Activated CD4-positive, alpha-beta T cell treated with anti-CD3 and anti-CD28 coated beads, Interleukin-2, amount 10 ng/mL, durations not matched to agents 7 days and 5 days (primary cell): ENCODE measurements at regions not wholly inside any gene's neighbourhood (a gene's known extent, or its start where the extent isn't known, plus 50 kb on each side); places are given as distances from the start of the nearest gene placed in this dataset.

Source experiments
- CTCF ChIA-PET: fragments of 350-600 bp; sonication (Branson Sonifier 250); formaldehyde crosslinking; loops from one replicate; lab custom pipeline; 2021; ENCODE audit warnings: antibody characterized with exemption; lab: Charles Lee
- POLR2A ChIA-PET: fragments of 350-600 bp; sonication (Branson Sonifier 250); formaldehyde crosslinking; loops from one replicate; lab custom pipeline; 2021; ENCODE audit warnings: antibody characterized with exemption; lab: Charles Lee
- DNase-seq: peaks from one replicate; pipeline ENCODE4 v3.0.0-alpha.2; 2020
- H3K27ac Mint-ChIP-seq: one replicate; pipeline ENCODE4 v1.8.0; 2021; ENCODE audit warnings: mild to moderate bottlenecking, moderate library complexity, mixed read lengths
- H3K27me3 Mint-ChIP-seq: one replicate; pipeline ENCODE4 v1.8.0; 2021; ENCODE audit warnings: mixed read lengths
- H3K36me3 Mint-ChIP-seq: one replicate; pipeline ENCODE4 v1.8.0; 2021; ENCODE audit warnings: low read depth, mixed read lengths
- H3K4me1 Mint-ChIP-seq: one replicate; pipeline ENCODE4 v1.8.0; 2021; ENCODE audit warnings: mixed read lengths
- H3K4me3 Mint-ChIP-seq: one replicate; pipeline ENCODE4 v1.8.0; 2021; ENCODE audit warnings: mild to moderate bottlenecking, moderate library complexity, mixed read lengths
- H3K9me3 Mint-ChIP-seq: one replicate; pipeline ENCODE4 v1.8.0; 2021; ENCODE audit warnings: mixed read lengths

DNA sequence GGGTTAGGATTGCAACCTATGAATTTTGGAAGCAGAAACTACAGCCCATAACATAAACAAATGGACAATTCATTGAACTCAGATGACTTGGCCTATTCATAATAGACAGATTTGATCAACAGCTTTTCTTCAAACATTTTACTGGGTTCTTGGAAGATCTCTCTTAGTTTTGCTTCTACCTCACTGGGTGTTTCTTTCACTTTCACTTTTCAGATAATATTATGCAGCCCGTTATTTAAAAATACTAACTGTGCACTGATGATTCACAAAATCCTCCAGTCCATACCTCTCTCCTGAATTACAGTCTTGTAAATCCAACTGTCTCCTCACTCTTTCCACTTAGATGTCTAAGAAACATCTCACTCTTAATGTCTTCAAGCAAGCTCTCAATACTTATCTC, 183.5 kb upstream of the IRX1 start:
- no peak overlapping the region for H3K27ac Mint-ChIP-seq
- H3K27me3 Mint-ChIP-seq: no peaks in the 10 kb centered on the region
- CTCF ChIA-PET: no interaction called here
- H3K4me3 Mint-ChIP-seq: no peak overlapping the region
- peaks cover 20% of the 10 kb centered on the region for H3K9me3 Mint-ChIP-seq
- no peaks in the 10 kb centered on the region for H3K36me3 Mint-ChIP-seq
- POLR2A ChIA-PET: no interaction called here
- no peak for DNase-seq
- peaks cover 10% of the 10 kb centered on the region for H3K4me1 Mint-ChIP-seq

DNA sequence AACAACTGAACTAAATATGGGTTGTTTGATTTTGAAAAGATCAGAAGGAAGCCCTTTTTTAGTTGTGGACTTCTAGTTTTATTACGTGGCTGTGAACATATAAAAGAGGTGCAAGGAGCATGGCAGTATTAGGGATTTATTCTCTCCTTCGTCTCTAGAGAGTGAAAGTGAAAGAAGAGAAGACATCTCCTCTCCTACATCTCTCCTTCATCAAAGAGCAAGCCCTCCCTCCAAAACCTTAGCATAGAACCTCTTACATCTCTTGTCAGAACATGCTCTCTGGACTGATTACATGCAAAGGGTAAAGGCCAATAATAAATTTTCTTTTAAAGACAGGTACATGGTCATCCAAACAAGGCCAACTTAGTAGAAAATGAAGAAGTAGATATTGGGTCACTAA, 184.3 kb upstream of the IRX1 start:
- Mint-ChIP-seq H3K27me3 (no peaks in the 10 kb centered on the region), H3K9me3 (peaks cover 24% of the 10 kb centered on the region), H3K4me3 (no peak overlapping the region), H3K36me3 (no peaks in the 10 kb centered on the region), H3K27ac (no peak overlapping the region), H3K4me1 (peaks cover 10% of the 10 kb centered on the region)
- DNase-seq: no peak
- CTCF ChIA-PET: no interaction called here
- POLR2A ChIA-PET: no interaction called here

DNA sequence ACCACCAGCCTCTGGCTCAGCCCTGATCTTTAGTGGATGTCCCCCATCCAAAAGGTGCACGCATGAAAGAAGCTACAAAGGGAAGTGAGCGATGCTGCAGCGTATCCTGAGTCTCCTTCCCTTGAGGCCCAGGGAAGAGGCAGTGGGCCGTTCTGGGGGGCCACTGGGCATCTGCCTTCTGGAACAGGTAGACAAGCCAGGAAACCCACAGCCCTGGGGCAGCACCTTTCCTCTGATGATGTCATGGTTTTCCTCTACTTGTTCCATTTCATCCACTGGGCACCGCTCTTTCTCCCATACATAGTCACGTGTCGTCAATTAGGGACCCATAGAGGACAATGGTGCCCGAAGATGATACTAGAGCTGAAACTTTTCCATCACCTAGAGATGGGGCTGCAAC, 194.0 kb upstream of the IRX1 start:
- CTCF ChIA-PET: no interaction called here
- no peak overlapping the region for H3K27ac Mint-ChIP-seq
- H3K4me3 Mint-ChIP-seq: no peak overlapping the region
- no peaks in the 10 kb centered on the region for H3K27me3 Mint-ChIP-seq
- no peaks in the 10 kb centered on the region for H3K4me1 Mint-ChIP-seq
- POLR2A ChIA-PET: no interaction called here
- no peak for DNase-seq
- H3K36me3 Mint-ChIP-seq: no peaks in the 10 kb centered on the region
- peaks cover 12% of the 10 kb centered on the region for H3K9me3 Mint-ChIP-seq

DNA sequence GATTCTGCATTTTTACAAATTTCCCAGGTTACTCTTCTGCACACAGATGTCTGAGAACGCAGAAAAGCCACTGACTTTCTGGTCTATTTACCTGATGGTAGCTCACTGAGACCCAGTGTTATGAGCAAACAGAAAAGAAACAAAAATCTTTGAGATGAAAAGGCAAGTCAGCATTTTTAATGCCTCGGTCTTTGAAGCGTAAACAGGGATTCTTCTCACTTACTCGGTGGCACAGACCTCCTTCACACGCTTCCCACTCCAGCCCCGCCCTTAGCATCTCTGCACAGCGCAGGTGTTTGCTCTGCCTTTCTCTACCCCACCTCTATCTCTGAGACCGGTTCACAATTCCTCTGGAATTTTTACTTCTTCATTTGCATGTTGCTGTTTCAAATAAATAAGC, 195.0 kb upstream of the IRX1 start:
- H3K4me1 Mint-ChIP-seq: no peaks in the 10 kb centered on the region
- no peaks in the 10 kb centered on the region for H3K27me3 Mint-ChIP-seq
- POLR2A ChIA-PET: no interaction called here
- DNase-seq: no peak
- H3K27ac Mint-ChIP-seq: no peak overlapping the region
- H3K36me3 Mint-ChIP-seq: no peaks in the 10 kb centered on the region
- H3K9me3 Mint-ChIP-seq: peaks cover 11% of the 10 kb centered on the region
- CTCF ChIA-PET: no interaction called here
- no peak overlapping the region for H3K4me3 Mint-ChIP-seq

DNA sequence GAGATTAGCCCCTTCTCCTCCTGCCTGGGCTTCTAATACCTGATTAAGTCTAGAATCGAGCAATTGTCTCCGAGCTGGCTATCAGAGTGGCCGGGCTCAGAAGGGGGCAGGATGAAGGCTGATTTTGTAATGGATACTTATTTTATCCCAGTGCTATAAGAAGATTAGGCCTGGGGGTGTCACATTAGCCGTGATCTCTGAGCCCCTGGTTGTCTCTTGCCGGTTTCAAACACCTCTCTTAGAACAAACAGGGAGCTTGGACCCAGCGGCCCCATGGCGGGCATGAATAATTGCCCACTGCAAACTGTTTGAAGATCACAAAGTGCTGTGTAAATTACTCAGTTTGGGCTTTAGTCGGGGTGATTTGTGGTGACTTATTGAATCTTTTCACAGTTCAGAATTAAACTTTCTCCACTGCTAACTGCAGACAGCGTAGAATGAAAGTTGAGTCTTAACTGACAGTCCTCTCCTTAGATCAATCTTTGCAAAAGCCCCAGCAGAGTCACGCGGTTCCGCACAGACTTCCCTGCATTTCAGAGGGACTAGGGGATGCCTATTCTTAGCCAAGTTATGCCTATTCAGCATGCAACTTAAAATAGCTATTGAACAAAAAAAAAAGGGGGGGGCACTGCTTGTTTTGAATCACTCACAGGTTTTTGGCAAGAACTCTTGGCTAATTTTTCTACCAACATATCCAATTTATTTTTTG, 200.6 kb upstream of the IRX1 start:
- H3K9me3 Mint-ChIP-seq: peaks cover 13% of the 10 kb centered on the region
- ChIA-PET POLR2A (no interaction called here), CTCF (no interaction called here)
- no peak overlapping the region for H3K27ac Mint-ChIP-seq
- DNase-seq: no peak
- H3K4me3 Mint-ChIP-seq: no peak overlapping the region
- H3K4me1 Mint-ChIP-seq: no peaks in the 10 kb centered on the region
- no peaks in the 10 kb centered on the region for H3K36me3 Mint-ChIP-seq
- no peaks in the 10 kb centered on the region for H3K27me3 Mint-ChIP-seq

DNA sequence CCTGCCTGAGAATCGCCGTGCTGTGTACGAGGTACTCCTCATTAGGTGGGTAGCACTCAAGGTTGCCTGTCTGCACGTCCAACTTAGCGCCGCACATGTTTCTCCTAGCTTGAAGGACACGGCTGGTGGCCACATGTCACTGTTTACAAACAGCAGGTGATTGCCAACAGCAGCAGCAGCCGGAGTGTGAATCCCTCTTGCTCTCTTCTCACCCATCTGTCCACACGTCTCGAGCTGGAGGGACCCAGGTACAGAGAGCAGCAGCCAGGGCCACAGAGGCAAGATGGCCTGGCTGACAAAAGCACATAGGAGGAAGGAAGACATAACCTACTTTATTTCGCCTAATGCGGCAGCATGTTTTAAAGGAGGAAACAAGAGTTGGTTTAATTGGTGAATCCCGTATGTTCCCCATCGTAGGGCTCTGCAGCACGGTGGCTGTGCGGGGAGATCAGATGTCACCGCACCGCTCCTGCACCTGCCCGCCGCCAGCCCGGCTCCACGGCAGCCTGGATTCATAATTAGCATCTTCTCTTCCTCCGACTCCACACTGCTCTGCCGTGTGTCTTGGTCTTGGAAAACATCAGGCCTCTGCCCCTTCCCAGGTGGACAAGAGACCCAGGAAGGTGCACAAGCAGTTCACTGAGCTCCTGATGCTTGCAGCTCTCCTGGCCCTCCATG, 201.6 kb upstream of the IRX1 start:
- H3K36me3 Mint-ChIP-seq: no peaks in the 10 kb centered on the region
- no peaks in the 10 kb centered on the region for H3K4me1 Mint-ChIP-seq

DNA sequence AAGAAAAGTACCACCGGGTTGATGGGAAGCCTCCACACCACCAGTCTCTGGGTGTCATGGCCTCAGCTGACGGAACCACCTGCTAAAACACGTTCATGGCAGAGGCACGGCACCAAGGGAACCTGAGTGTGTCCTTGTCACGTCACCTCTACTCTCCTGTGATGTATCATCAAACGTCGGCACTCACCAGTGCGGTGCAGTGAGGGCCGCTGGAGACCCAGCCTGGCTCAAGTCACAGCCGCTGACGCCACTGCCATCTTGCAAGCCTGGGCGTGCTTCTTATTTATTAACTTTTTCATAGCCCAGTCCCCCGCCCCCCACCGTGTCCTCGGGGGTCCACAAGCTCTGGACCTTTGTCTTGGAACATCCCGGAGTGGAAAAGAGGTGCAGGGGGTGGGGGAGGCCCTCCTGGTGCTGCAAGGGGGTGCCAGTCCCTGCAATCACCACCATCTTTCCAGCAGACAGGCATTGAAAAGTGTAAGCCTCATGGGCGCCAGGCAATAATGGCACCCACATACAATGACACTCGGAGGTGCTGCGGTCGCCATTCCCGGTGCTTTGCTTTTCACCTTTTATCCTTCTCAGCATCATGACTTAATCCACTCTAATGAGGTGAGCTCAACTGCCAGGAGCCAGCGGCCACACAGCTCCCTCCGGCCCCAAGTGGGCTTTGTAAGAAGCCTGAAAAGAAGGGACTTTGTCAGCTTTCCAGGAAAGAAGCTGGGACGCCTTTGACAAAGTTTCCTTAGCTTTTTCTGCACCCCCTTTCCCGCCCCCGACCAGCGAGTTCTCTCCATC, 202.3 kb upstream of the IRX1 start:
- Mint-ChIP-seq H3K4me1 (no peaks in the 10 kb centered on the region), H3K9me3 (peaks cover 4% of the 10 kb centered on the region), H3K36me3 (no peaks in the 10 kb centered on the region), H3K4me3 (no peak overlapping the region), H3K27ac (no peak overlapping the region), H3K27me3 (no peaks in the 10 kb centered on the region)
- POLR2A ChIA-PET: no interaction called here
- no peak for DNase-seq
- CTCF ChIA-PET: no interaction called here

More for the DNA sequence above, 201.6 kb upstream of the IRX1 start:
- H3K27ac Mint-ChIP-seq: no peak overlapping the region
- peaks cover 4% of the 10 kb centered on the region for H3K9me3 Mint-ChIP-seq
- DNase-seq: no peak
- H3K4me3 Mint-ChIP-seq: no peak overlapping the region
- ChIA-PET CTCF (no interaction called here), POLR2A (no interaction called here)
- H3K27me3 Mint-ChIP-seq: no peaks in the 10 kb centered on the region

DNA sequence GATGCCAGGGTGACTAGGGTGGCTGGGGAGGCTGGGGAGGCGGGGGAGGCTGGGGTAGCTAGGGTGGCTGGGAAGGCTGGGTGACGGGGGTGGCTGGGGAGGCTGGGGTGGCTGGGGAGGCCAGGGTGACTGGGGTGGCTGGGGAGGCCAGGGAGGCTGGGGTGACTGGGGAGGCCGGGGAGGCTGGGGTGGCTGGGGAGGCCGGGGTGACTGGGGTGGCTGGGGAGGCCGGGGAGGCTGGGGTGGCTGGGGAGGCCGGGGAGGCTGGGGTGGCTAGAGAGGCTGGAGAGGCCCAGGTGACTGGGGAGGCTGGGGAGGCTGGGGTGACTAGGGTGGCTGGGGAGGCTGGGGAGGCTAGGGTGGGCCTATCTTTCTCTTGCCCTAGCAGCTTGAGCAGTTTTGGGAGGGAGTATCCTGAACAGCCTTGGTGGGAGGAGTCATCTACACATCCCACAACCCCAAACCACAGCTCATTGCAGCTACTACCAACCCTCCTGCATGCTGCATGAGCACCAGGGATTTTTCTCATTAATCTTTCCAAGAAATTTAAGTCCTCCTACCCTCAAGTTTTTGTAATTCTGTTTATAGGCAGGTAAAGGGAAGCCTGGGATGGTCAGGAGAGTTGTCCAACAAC, 203.2 kb upstream of the IRX1 start:
- Mint-ChIP-seq H3K36me3 (no peaks in the 10 kb centered on the region), H3K4me1 (no peaks in the 10 kb centered on the region), H3K27me3 (no peaks in the 10 kb centered on the region), H3K9me3 (peaks cover 4% of the 10 kb centered on the region), H3K27ac (no peak overlapping the region), H3K4me3 (no peak overlapping the region)
- DNase-seq: no peak
- ChIA-PET POLR2A (no interaction called here), CTCF (no interaction called here)

DNA sequence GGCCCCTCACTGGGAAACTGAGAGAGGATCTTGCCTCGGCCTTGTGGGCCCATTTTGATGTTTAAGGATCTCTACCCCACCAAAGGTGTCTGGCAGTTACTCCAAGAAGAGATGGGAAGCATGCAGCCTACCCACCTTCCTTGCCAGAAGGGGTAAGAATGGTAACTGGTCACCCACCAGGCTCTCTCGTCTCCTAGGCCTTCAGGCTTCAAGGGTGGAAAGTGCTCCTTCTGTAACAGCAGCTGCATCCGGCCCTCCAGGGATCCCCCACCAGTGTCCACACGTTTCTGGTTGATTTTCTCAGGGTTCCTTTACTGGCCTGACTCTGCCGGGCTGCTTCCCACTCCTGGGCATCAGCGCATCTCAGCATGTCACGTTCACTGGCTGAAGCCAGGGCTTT, 204.4 kb upstream of the IRX1 start:
- Mint-ChIP-seq H3K27ac (no peak overlapping the region), H3K36me3 (no peaks in the 10 kb centered on the region), H3K27me3 (no peaks in the 10 kb centered on the region), H3K4me1 (no peaks in the 10 kb centered on the region), H3K4me3 (no peak overlapping the region), H3K9me3 (peaks cover 4% of the 10 kb centered on the region)
- ChIA-PET POLR2A (no interaction called here), CTCF (no interaction called here)
- no peak for DNase-seq

DNA sequence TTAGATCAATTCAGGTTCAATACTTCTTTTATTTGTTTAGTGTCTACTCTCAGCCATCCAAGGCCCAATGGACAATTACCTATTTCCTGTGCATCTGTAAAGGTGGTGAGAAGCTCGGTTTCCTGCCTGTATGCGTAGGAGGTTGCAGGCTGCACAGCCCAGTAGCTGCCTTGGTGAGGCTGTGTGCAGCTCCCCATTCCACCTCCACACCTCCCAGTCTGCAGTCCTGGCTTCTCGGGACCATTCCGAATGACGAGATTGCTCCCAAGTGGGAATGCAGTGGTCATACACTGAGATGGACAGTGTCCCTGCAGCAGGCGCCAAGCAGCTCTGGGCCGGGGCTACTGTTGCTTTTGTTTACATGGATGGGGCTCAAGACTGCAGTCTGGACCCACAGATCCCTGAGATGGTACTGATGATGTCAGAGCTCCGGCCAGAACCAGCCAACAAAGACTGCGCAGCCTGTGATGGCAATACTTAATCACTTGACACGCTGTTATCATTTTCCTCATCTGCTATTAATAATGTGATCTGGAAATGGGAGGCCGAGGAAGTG, 206.1 kb upstream of the IRX1 start:
- Mint-ChIP-seq H3K36me3 (no peaks in the 10 kb centered on the region), H3K9me3 (peaks cover 5% of the 10 kb centered on the region), H3K27ac (no peak overlapping the region), H3K27me3 (no peaks in the 10 kb centered on the region), H3K4me3 (no peak overlapping the region), H3K4me1 (no peaks in the 10 kb centered on the region)
- POLR2A ChIA-PET: no interaction called here
- CTCF ChIA-PET: no interaction called here
- no peak for DNase-seq

DNA sequence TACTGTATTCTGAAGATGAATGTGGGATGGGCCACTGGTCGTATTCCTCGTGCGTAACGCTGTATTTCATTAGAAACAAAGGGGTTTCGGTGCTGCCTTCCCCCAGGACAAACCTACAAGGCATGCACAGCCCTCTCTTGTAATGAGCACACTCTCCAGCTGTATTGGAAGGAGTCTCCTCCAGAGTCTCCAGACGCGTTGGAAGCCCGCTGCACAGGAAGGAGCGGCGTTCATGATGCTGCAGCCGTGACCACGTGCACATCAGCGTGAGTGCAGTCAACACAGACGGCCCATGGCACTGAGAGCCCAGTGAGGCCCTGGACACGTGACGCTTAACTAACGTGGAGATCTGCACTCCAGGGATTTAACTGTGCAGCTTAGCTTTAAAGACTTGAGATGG, 209.0 kb upstream of the IRX1 start:
- ChIA-PET CTCF (interaction anchor here (0.6 kb wide), 1 partner anchor 19 kb away, joined by 4 read pairs; no protein-coding TSS in a partner anchor), POLR2A (no interaction called here)
- H3K4me3 Mint-ChIP-seq: no peak overlapping the region
- H3K9me3 Mint-ChIP-seq: peaks cover 13% of the 10 kb centered on the region
- H3K4me1 Mint-ChIP-seq: no peaks in the 10 kb centered on the region
- H3K27me3 Mint-ChIP-seq: no peaks in the 10 kb centered on the region
- no peak for DNase-seq
- no peak overlapping the region for H3K27ac Mint-ChIP-seq
- H3K36me3 Mint-ChIP-seq: no peaks in the 10 kb centered on the region

DNA sequence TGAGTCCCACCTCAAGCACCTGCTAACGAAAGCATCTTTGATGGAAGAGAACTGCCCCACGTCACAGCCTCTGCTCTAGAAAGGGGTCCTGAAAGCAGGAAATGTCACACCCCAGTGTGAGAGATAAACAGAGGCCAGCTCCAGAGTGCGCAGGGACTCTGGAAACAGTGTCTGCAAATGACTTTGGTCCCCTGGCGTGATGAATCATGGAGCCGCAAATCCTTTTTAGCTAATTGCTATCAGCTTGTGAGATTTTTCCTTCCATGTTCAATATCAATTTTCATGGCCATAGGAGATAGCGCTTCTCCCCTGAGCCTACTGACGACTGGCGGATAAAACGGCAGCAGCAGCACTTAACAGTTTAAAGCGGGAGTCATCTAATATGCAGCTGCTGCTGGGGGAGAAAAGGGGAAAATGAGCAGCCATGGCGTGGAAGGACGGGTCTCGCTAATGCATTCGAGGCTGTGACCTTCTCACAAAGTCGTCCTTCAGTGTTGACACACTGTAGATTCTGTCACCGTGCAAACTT, 209.6 kb upstream of the IRX1 start:
- ChIA-PET CTCF (interaction anchor here (0.6 kb wide), 1 partner anchor 20 kb away, joined by 4 read pairs; no protein-coding TSS in a partner anchor), POLR2A (no interaction called here)
- H3K4me1 Mint-ChIP-seq: no peaks in the 10 kb centered on the region
- H3K27me3 Mint-ChIP-seq: no peaks in the 10 kb centered on the region
- peaks cover 13% of the 10 kb centered on the region for H3K9me3 Mint-ChIP-seq
- no peak for DNase-seq
- no peak overlapping the region for H3K4me3 Mint-ChIP-seq
- H3K27ac Mint-ChIP-seq: no peak overlapping the region
- no peaks in the 10 kb centered on the region for H3K36me3 Mint-ChIP-seq
